Naive thymus-derived CD4-positive, alpha-beta T cell (primary cell): ENCODE measurements at regions not wholly inside any gene's neighbourhood (a gene's known extent, or its start where the extent isn't known, plus 50 kb on each side); places are given as distances from the start of the nearest gene placed in this dataset.

Experiments
- ATAC-seq: fragments of 150-1000 bp; cut with Tn5 transposase; 2 replicates; pipeline ENCODE4 v1.10.0; 2021; ENCODE audit warnings: mild to moderate bottlenecking, moderate library complexity
- CTCF ChIA-PET: fragments of 350-600 bp; sonication (Branson Sonifier 250); formaldehyde crosslinking; loops from one replicate; lab custom pipeline; 2021; ENCODE audit warnings: antibody characterized with exemption; lab: Charles Lee
- POLR2A ChIA-PET: fragments of 350-600 bp; sonication (Branson Sonifier 250); formaldehyde crosslinking; loops from one replicate; lab custom pipeline; 2021; ENCODE audit warnings: antibody characterized with exemption, inconsistent platforms; lab: Charles Lee
- DNase-seq, 9 donors: peaks; one replicate each; pipeline versions ENCODE4 v3.0.0 to v3.0.0-alpha.2; 2020 to 2022; ENCODE audit warnings: mixed read lengths in 1 of 9
- H3K27ac ChIP-seq: one replicate; pipeline ENCODE4 v1.7.0; 2013; ENCODE audit warnings: mild to moderate bottlenecking, low read depth, low read length, moderate library complexity
- H3K27me3 ChIP-seq, 2 donors: one replicate each; pipeline ENCODE4 v1.7.0; 2013; ENCODE audit warnings: low read length in 2 of 2, mild to moderate bottlenecking in 2 of 2, moderate library complexity in 2 of 2; ENCODE audit not compliant: control insufficient read depth in 2 of 2, insufficient read depth in 2 of 2
- H3K36me3 ChIP-seq, 3 experiments: 1 replicate in 2 of 3; 2 replicates in 1 of 3; pipeline ENCODE4 v1.7.0; 2013; ENCODE audit warnings: low read length in 3 of 3, mild to moderate bottlenecking in 3 of 3, moderate library complexity in 1 of 3; ENCODE audit not compliant: insufficient read depth in 3 of 3, control insufficient read depth in 2 of 3
- H3K4me1 ChIP-seq, 2 donors: one replicate each; pipeline ENCODE4 v1.7.0; 2013; ENCODE audit warnings: low read length in 2 of 2, mild to moderate bottlenecking in 2 of 2, moderate library complexity in 1 of 2; ENCODE audit not compliant: control insufficient read depth in 2 of 2, insufficient read depth in 2 of 2
- H3K4me3 ChIP-seq: 2 replicates; pipeline ENCODE4 v1.7.0; 2013; ENCODE audit warnings: mild to moderate bottlenecking, low read length
- H3K9me3 ChIP-seq, 3 experiments: 1 replicate in 2 of 3; 2 replicates in 1 of 3; pipeline ENCODE4 v1.7.0; 2013; ENCODE audit warnings: low read length in 3 of 3; ENCODE audit not compliant: control insufficient read depth in 2 of 3
- H3K27ac Mint-ChIP-seq, 9 donors: one replicate each; pipeline ENCODE4 v1.8.0; 2020 to 2022; ENCODE audit warnings: mixed read lengths in 9 of 9, mild to moderate bottlenecking in 8 of 9, moderate library complexity in 5 of 9, inconsistent platforms in 2 of 9
- H3K27me3 Mint-ChIP-seq, 5 donors: one replicate each; pipeline ENCODE4 v1.8.0; 2021 to 2022; ENCODE audit warnings: mixed read lengths in 5 of 5, mild to moderate bottlenecking in 1 of 5
- H3K36me3 Mint-ChIP-seq, 5 donors: one replicate each; pipeline ENCODE4 v1.8.0; 2020 to 2022; ENCODE audit warnings: mixed read lengths in 5 of 5, mild to moderate bottlenecking in 3 of 5, inconsistent platforms in 1 of 5
- H3K4me1 Mint-ChIP-seq, 7 donors: one replicate each; pipeline ENCODE4 v1.8.0; 2020 to 2022; ENCODE audit warnings: mixed read lengths in 7 of 7, mild to moderate bottlenecking in 3 of 7, inconsistent platforms in 1 of 7
- H3K4me3 Mint-ChIP-seq, 10 donors: one replicate each; pipeline ENCODE4 v1.8.0; 2020 to 2022; ENCODE audit warnings: mild to moderate bottlenecking in 10 of 10, mixed read lengths in 10 of 10, moderate library complexity in 6 of 10, inconsistent platforms in 2 of 10
- H3K9me3 Mint-ChIP-seq, 11 donors: one replicate each; pipeline ENCODE4 v1.8.0; 2020 to 2022; ENCODE audit warnings: mixed read lengths in 11 of 11, mild to moderate bottlenecking in 4 of 11, inconsistent platforms in 1 of 11, moderate library complexity in 1 of 11
- intact Hi-C, 2 donors: fragments of 100-400 bp; cut with micrococcal nuclease; formaldehyde crosslinking; loops; one replicate each; pipeline ENCODE4 v1.15.1; 2023

GRCh38 chr4:115763051-115763450 is 649.6 kb upstream of the NDST4 start:
- Histone ChIP-seq H3K4me3 (no peak overlapping the region), H3K27ac (no peak overlapping the region), H3K36me3 (no peaks in the 10 kb centered on the region), H3K27me3 (no peaks in the 10 kb centered on the region), H3K4me1 (no peaks in the 10 kb centered on the region), H3K9me3 (no peaks in the 10 kb centered on the region)
- DNase-seq (no peak), ATAC-seq (no peak)
- no peak overlapping the region for H3K4me3 Mint-ChIP-seq
- CTCF ChIA-PET, result no interaction called here
- POLR2A ChIA-PET, result no interaction called here
- no peaks in the 10 kb centered on the region for H3K27me3 Mint-ChIP-seq
- H3K27ac Mint-ChIP-seq, result no peak overlapping the region
- H3K9me3 Mint-ChIP-seq, result peaks cover 0 to 18% (median 3%) of the 10 kb centered on the region in 11 donors
- H3K36me3 Mint-ChIP-seq, result no peaks in the 10 kb centered on the region
- intact Hi-C loops, result no loop called here
- no peaks in the 10 kb centered on the region for H3K4me1 Mint-ChIP-seq

- Histone ChIP-seq H3K27me3 (no peaks in the 10 kb centered on the region), H3K9me3 (no peaks in the 10 kb centered on the region), H3K36me3 (no peaks in the 10 kb centered on the region), H3K4me1 (no peaks in the 10 kb centered on the region), H3K27ac (no peak overlapping the region), H3K4me3 (no peak overlapping the region)
- ATAC-seq (no peak), DNase-seq (no peak)
- intact Hi-C loops, result no loop called here
- no peaks in the 10 kb centered on the region for H3K36me3 Mint-ChIP-seq
- CTCF ChIA-PET, result no interaction called here
- H3K27me3 Mint-ChIP-seq, result no peaks in the 10 kb centered on the region
- peaks cover 0 to 20% (median 2%) of the 10 kb centered on the region in 11 donors for H3K9me3 Mint-ChIP-seq
- POLR2A ChIA-PET, result no interaction called here
- H3K27ac Mint-ChIP-seq, result no peak overlapping the region
- no peak overlapping the region for H3K4me3 Mint-ChIP-seq
- H3K4me1 Mint-ChIP-seq, result no peaks in the 10 kb centered on the region
These were observed 645.8 kb upstream of the NDST4 start for GRCh38 chr4:115759231-115759630.

- intact Hi-C loops, result no loop called here
- no peaks in the 10 kb centered on the region for H3K4me1 Mint-ChIP-seq
- H3K27ac ChIP-seq, result no peak overlapping the region
- no peaks in the 10 kb centered on the region for H3K27me3 ChIP-seq
- no peaks in the 10 kb centered on the region for H3K4me1 ChIP-seq
- DNase-seq (no peak), ATAC-seq (no peak)
- POLR2A ChIA-PET, result no interaction called here
- H3K4me3 Mint-ChIP-seq, result no peak overlapping the region
- peaks cover 0 to 23% (median 3%) of the 10 kb centered on the region in 11 donors for H3K9me3 Mint-ChIP-seq
- H3K9me3 ChIP-seq, result no peaks in the 10 kb centered on the region
- H3K36me3 Mint-ChIP-seq, result peaks cover 0 to 4% (median 0%) of the 10 kb centered on the region in 5 donors
- H3K27ac Mint-ChIP-seq, result no peak overlapping the region
- no peaks in the 10 kb centered on the region for H3K36me3 ChIP-seq
- no peaks in the 10 kb centered on the region for H3K27me3 Mint-ChIP-seq
- CTCF ChIA-PET, result no interaction called here
- no peak overlapping the region for H3K4me3 ChIP-seq
These were observed 636.0 kb upstream of the NDST4 start for GRCh38 chr4:115749404-115749803.

GRCh38 chr4:115740806-115741205 is 627.4 kb upstream of the NDST4 start:
- no peaks in the 10 kb centered on the region for H3K9me3 Mint-ChIP-seq

GRCh38 chr4:115729739-115730266 is 616.4 kb upstream of the NDST4 start:
- Mint-ChIP-seq H3K36me3 (no peaks in the 10 kb centered on the region), H3K4me1 (peaks cover 0 to 5% (median 0%) of the 10 kb centered on the region in 7 donors), H3K27ac (no peak overlapping the region), H3K27me3 (peaks cover 0 to 2% (median 0%) of the 10 kb centered on the region in 5 donors), H3K4me3 (no peak overlapping the region), H3K9me3 (peaks cover 0 to 8% (median 3%) of the 10 kb centered on the region in 11 donors)
- ChIA-PET POLR2A (no interaction called here), CTCF (no interaction called here)
- ATAC-seq, result no peak
- H3K4me3 ChIP-seq, result no peak overlapping the region
- no peak for DNase-seq
- intact Hi-C loops, result no loop called here
- H3K36me3 ChIP-seq, result no peaks in the 10 kb centered on the region
- no peaks in the 10 kb centered on the region for H3K4me1 ChIP-seq
- H3K27ac ChIP-seq, result no peak overlapping the region
- no peaks in the 10 kb centered on the region for H3K27me3 ChIP-seq
- no peaks in the 10 kb centered on the region for H3K9me3 ChIP-seq

More at GRCh38 chr4:115740806-115741205, 627.4 kb upstream of the NDST4 start:
- Mint-ChIP-seq H3K27ac (no peak overlapping the region), H3K4me3 (no peak overlapping the region), H3K36me3 (no peaks in the 10 kb centered on the region), H3K4me1 (no peaks in the 10 kb centered on the region), H3K27me3 (no peaks in the 10 kb centered on the region)
- ATAC-seq (no peak), DNase-seq (no peak)
- no peaks in the 10 kb centered on the region for H3K36me3 ChIP-seq
- H3K4me3 ChIP-seq, result no peak overlapping the region
- CTCF ChIA-PET, result no interaction called here
- no peak overlapping the region for H3K27ac ChIP-seq
- intact Hi-C loops, result no loop called here
- no peaks in the 10 kb centered on the region for H3K4me1 ChIP-seq
- H3K27me3 ChIP-seq, result no peaks in the 10 kb centered on the region
- POLR2A ChIA-PET, result no interaction called here
- H3K9me3 ChIP-seq, result no peaks in the 10 kb centered on the region

GRCh38 chr4:115723621-115724020 is 610.2 kb upstream of the NDST4 start:
- Histone ChIP-seq H3K36me3 (no peaks in the 10 kb centered on the region), H3K9me3 (no peaks in the 10 kb centered on the region), H3K4me3 (no peak overlapping the region), H3K27ac (no peak overlapping the region), H3K27me3 (no peaks in the 10 kb centered on the region), H3K4me1 (no peaks in the 10 kb centered on the region)
- intact Hi-C loops, result no loop called here
- no peaks in the 10 kb centered on the region for H3K27me3 Mint-ChIP-seq
- peaks cover 0 to 11% (median 2%) of the 10 kb centered on the region in 11 donors for H3K9me3 Mint-ChIP-seq
- H3K4me1 Mint-ChIP-seq, result peaks cover 0 to 1% (median 0%) of the 10 kb centered on the region in 7 donors
- CTCF ChIA-PET, result no interaction called here
- no peaks in the 10 kb centered on the region for H3K36me3 Mint-ChIP-seq
- H3K4me3 Mint-ChIP-seq, result no peak overlapping the region
- POLR2A ChIA-PET, result no interaction called here
- DNase-seq (no peak), ATAC-seq (no peak)
- no peak overlapping the region for H3K27ac Mint-ChIP-seq

GRCh38 chr4:115720611-115721010 is 607.2 kb upstream of the NDST4 start:
- Mint-ChIP-seq H3K4me3 (no peak overlapping the region), H3K27ac (no peak overlapping the region), H3K36me3 (no peaks in the 10 kb centered on the region), H3K9me3 (peaks cover 0 to 11% (median 2%) of the 10 kb centered on the region in 11 donors), H3K4me1 (no peaks in the 10 kb centered on the region), H3K27me3 (no peaks in the 10 kb centered on the region)
- H3K36me3 ChIP-seq, result no peaks in the 10 kb centered on the region
- ATAC-seq (no peak), DNase-seq (no peak)
- H3K9me3 ChIP-seq, result no peaks in the 10 kb centered on the region
- H3K4me1 ChIP-seq, result no peaks in the 10 kb centered on the region
- POLR2A ChIA-PET, result no interaction called here
- intact Hi-C loops, result no loop called here
- CTCF ChIA-PET, result no interaction called here
- H3K27me3 ChIP-seq, result no peaks in the 10 kb centered on the region
- H3K27ac ChIP-seq, result no peak overlapping the region
- H3K4me3 ChIP-seq, result no peak overlapping the region
